ENCODE measurements at regions not wholly inside any gene's neighbourhood (a gene's known extent, or its start where the extent isn't known, plus 50 kb on each side); places are given as distances from the start of the nearest gene placed in this dataset.

GRCh38 chr3:13144163-13145023 lies 71.2 kb upstream of the IQSEC1 start:
- Histone ChIP-seq H3K36me3 (replicated peaks in 1 of 2; ENCODE audit: control insufficient read depth in 2 of 2, insufficient read depth in 2 of 2, low read length in 2 of 2) (no peaks in the 10 kb centered on the region), H4K91ac (ENCODE audit: low read depth, low read length, poor library complexity) (no peak overlapping the region), H3K4ac (ENCODE audit: low read length) (no peak overlapping the region), H3K4me1 (ENCODE audit: control insufficient read depth in 2 of 2, insufficient read depth in 1 of 2, low read depth in 1 of 2, low read length in 2 of 2) (peaks cover 0 to 3% of the 10 kb centered on the region in 2 donors), H2BK12ac (ENCODE audit: low read length) (no peak overlapping the region), H3K4me2 (ENCODE audit: insufficient read depth, low read length, poor library complexity, severe bottlenecking) (no peak overlapping the region), H3K4me3 (ENCODE audit: low read length in 2 of 2) (no peak overlapping the region), H2BK120ac (ENCODE audit: low read depth, low read length) (no peak overlapping the region), H3K9me3 (replicated peaks in 1 of 2; ENCODE audit: control insufficient read depth in 2 of 2, insufficient read depth in 1 of 2, low read depth in 1 of 2, low read length in 2 of 2) (no peaks in the 10 kb centered on the region), H3K27me3 (ENCODE audit: control insufficient read depth in 3 of 3, insufficient read depth in 3 of 3, low read depth in 1 of 3, low read length in 3 of 3) (no peaks in the 10 kb centered on the region), H3K23ac (ENCODE audit: low read depth, low read length, poor library complexity) (no peak overlapping the region), H2AK5ac (ENCODE audit: low read depth, low read length) (no peak overlapping the region), H3K27ac (replicated peaks; ENCODE audit: low read length) (no peak overlapping the region), H2BK5ac (ENCODE audit: low read length) (no peak overlapping the region), H3K14ac (ENCODE audit: low read length) (no peak overlapping the region), H4K8ac (ENCODE audit: low read depth, low read length) (no peak overlapping the region), H3K79me1 (ENCODE audit: low read depth, low read length) (no peaks in the 10 kb centered on the region), H3K9ac (ENCODE audit: low read depth, low read length, poor library complexity) (peak overlapping the region; percentile 2), H3K18ac (ENCODE audit: low read length) (no peak overlapping the region), H2BK15ac (ENCODE audit: low read length) (no peak overlapping the region), H2AFZ (ENCODE audit: low read length) (no peak overlapping the region)
- no CpG with 5 or more reads among the region's 25 CpGs for WGBS, 2 donors (ENCODE audit: extremely low coverage in 2 of 2, insufficient read length in 2 of 2, insufficient replicate concordance in 1 of 2)
- no peak for DNase-seq (ENCODE audit: low spot score)

- Histone ChIP-seq H2AFZ (ENCODE audit: low read length) (no peak overlapping the region), H3K79me1 (ENCODE audit: low read depth, low read length) (no peaks in the 10 kb centered on the region), H3K4me1 (ENCODE audit: control insufficient read depth in 2 of 2, insufficient read depth in 1 of 2, low read depth in 1 of 2, low read length in 2 of 2) (no peaks in the 10 kb centered on the region), H3K9ac (ENCODE audit: low read depth, low read length, poor library complexity) (no peak overlapping the region), H2BK120ac (ENCODE audit: low read depth, low read length) (no peak overlapping the region), H4K91ac (ENCODE audit: low read depth, low read length, poor library complexity) (no peak overlapping the region), H2BK5ac (ENCODE audit: low read length) (no peak overlapping the region), H2BK15ac (ENCODE audit: low read length) (no peak overlapping the region), H3K4ac (ENCODE audit: low read length) (no peak overlapping the region), H3K27ac (replicated peaks; ENCODE audit: low read length) (no peak overlapping the region), H4K8ac (ENCODE audit: low read depth, low read length) (no peak overlapping the region), H3K4me3 (ENCODE audit: low read length in 2 of 2) (peak overlapping the region in 1 of 2 donors; percentile 56), H3K9me3 (replicated peaks in 1 of 2; ENCODE audit: control insufficient read depth in 2 of 2, insufficient read depth in 1 of 2, low read depth in 1 of 2, low read length in 2 of 2) (no peaks in the 10 kb centered on the region), H3K4me2 (ENCODE audit: insufficient read depth, low read length, poor library complexity, severe bottlenecking) (no peak overlapping the region), H3K14ac (ENCODE audit: low read length) (no peak overlapping the region), H3K27me3 (ENCODE audit: control insufficient read depth in 3 of 3, insufficient read depth in 3 of 3, low read depth in 1 of 3, low read length in 3 of 3) (no peaks in the 10 kb centered on the region), H3K36me3 (replicated peaks in 1 of 2; ENCODE audit: control insufficient read depth in 2 of 2, insufficient read depth in 2 of 2, low read length in 2 of 2) (no peaks in the 10 kb centered on the region), H3K18ac (ENCODE audit: low read length) (no peak overlapping the region), H2BK12ac (ENCODE audit: low read length) (no peak overlapping the region), H2AK5ac (ENCODE audit: low read depth, low read length) (no peak overlapping the region), H3K23ac (ENCODE audit: low read depth, low read length, poor library complexity) (no peak overlapping the region)
- no peak for DNase-seq (ENCODE audit: low spot score)
- WGBS, 2 donors (ENCODE audit: extremely low coverage in 2 of 2, insufficient read length in 2 of 2, insufficient replicate concordance in 1 of 2) = no CpG with 5 or more reads among the region's 7 CpGs
These were observed 70.3 kb upstream of the IQSEC1 start for GRCh38 chr3:13143381-13144004.

DNA sequence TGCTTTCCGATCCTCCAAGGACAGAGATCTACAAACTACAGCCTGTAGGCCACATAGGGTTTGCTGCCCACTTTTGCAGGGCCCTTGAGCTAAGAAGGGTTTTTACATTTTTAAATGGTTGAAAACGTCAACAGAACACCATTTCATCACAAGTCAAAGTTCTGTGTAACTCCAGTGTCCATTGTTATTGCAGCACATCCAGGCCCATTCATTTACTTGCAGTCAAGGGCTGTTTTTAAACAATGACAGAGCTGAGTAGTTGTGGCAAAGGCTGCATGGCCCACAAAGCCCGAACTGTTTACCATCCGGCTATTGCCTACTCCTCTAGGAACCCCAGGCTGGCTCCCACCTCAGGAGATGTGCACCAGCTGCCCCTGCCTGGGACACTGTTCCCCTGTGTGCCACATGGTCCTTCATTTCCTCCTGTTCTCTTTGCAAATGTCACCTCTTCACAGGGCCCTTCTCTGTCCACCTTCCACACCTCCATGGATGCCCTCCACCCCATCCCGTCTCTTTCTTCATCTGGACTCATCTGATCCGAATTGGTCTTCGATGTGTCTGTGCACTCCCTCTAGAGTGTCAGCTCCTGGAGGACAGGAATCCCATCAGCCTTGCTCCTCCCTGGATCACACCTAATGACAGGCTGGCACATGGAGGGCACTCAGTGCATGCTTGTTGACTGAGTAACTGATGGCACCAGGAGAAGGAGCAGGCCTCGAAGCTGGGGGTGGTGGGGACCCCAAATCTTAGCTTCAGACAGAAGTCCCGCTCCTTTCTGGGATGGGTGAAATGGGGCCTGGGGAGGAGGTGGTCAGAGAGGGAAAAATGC lies 69.5 kb upstream of the IQSEC1 start:
- H3K23ac ChIP-seq (ENCODE audit: low read depth, low read length, poor library complexity) = no peak overlapping the region
- H3K4me1 ChIP-seq (ENCODE audit: control insufficient read depth in 2 of 2, insufficient read depth in 1 of 2, low read depth in 1 of 2, low read length in 2 of 2) = peaks cover 0 to 5% of the 10 kb centered on the region in 2 donors
- no peak overlapping the region for H2AK5ac ChIP-seq (ENCODE audit: low read depth, low read length)
- no peak overlapping the region for H3K4me3 ChIP-seq (ENCODE audit: low read length in 2 of 2)
- H3K27me3 ChIP-seq (ENCODE audit: control insufficient read depth in 3 of 3, insufficient read depth in 3 of 3, low read depth in 1 of 3, low read length in 3 of 3) = no peaks in the 10 kb centered on the region
- no peak for DNase-seq (ENCODE audit: low spot score)
- WGBS, 2 donors (ENCODE audit: extremely low coverage in 2 of 2, insufficient read length in 2 of 2, insufficient replicate concordance in 1 of 2) = no CpG with 5 or more reads among the region's 9 CpGs
- no peaks in the 10 kb centered on the region for H3K9me3 ChIP-seq (replicated peaks in 1 of 2; ENCODE audit: control insufficient read depth in 2 of 2, insufficient read depth in 1 of 2, low read depth in 1 of 2, low read length in 2 of 2)
- H2BK15ac ChIP-seq (ENCODE audit: low read length) = no peak overlapping the region
- H3K4ac ChIP-seq (ENCODE audit: low read length) = no peak overlapping the region
- no peak overlapping the region for H3K14ac ChIP-seq (ENCODE audit: low read length)
- H3K79me1 ChIP-seq (ENCODE audit: low read depth, low read length) = no peaks in the 10 kb centered on the region
- H4K8ac ChIP-seq (ENCODE audit: low read depth, low read length) = no peak overlapping the region
- H3K4me2 ChIP-seq (ENCODE audit: insufficient read depth, low read length, poor library complexity, severe bottlenecking) = no peak overlapping the region
- no peak overlapping the region for H2BK12ac ChIP-seq (ENCODE audit: low read length)
- no peak overlapping the region for H3K27ac ChIP-seq (replicated peaks; ENCODE audit: low read length)
- H3K9ac ChIP-seq (ENCODE audit: low read depth, low read length, poor library complexity) = no peak overlapping the region
- no peak overlapping the region for H2BK5ac ChIP-seq (ENCODE audit: low read length)
- no peak overlapping the region for H2BK120ac ChIP-seq (ENCODE audit: low read depth, low read length)
- no peaks in the 10 kb centered on the region for H3K36me3 ChIP-seq (replicated peaks in 1 of 2; ENCODE audit: control insufficient read depth in 2 of 2, insufficient read depth in 2 of 2, low read length in 2 of 2)
- no peak overlapping the region for H4K91ac ChIP-seq (ENCODE audit: low read depth, low read length, poor library complexity)
- H3K18ac ChIP-seq (ENCODE audit: low read length) = no peak overlapping the region
- no peak overlapping the region for H2AFZ ChIP-seq (ENCODE audit: low read length)

- H2AFZ ChIP-seq (ENCODE audit: low read length) = no peak overlapping the region
- H3K27ac ChIP-seq (replicated peaks; ENCODE audit: low read length) = no peak overlapping the region
- no peak overlapping the region for H3K4ac ChIP-seq (ENCODE audit: low read length)
- H3K4me2 ChIP-seq (ENCODE audit: insufficient read depth, low read length, poor library complexity, severe bottlenecking) = no peak overlapping the region
- no peaks in the 10 kb centered on the region for H3K36me3 ChIP-seq (replicated peaks in 1 of 2; ENCODE audit: control insufficient read depth in 2 of 2, insufficient read depth in 2 of 2, low read length in 2 of 2)
- H2BK120ac ChIP-seq (ENCODE audit: low read depth, low read length) = no peak overlapping the region
- H2BK12ac ChIP-seq (ENCODE audit: low read length) = no peak overlapping the region
- H2BK5ac ChIP-seq (ENCODE audit: low read length) = no peak overlapping the region
- H3K18ac ChIP-seq (ENCODE audit: low read length) = no peak overlapping the region
- H3K79me1 ChIP-seq (ENCODE audit: low read depth, low read length) = no peaks in the 10 kb centered on the region
- no peak overlapping the region for H2AK5ac ChIP-seq (ENCODE audit: low read depth, low read length)
- no peak overlapping the region for H2BK15ac ChIP-seq (ENCODE audit: low read length)
- no peaks in the 10 kb centered on the region for H3K9me3 ChIP-seq (replicated peaks in 1 of 2; ENCODE audit: control insufficient read depth in 2 of 2, insufficient read depth in 1 of 2, low read depth in 1 of 2, low read length in 2 of 2)
- no peaks in the 10 kb centered on the region for H3K27me3 ChIP-seq (ENCODE audit: control insufficient read depth in 3 of 3, insufficient read depth in 3 of 3, low read depth in 1 of 3, low read length in 3 of 3)
- peaks cover 0 to 6% of the 10 kb centered on the region in 2 donors for H3K4me1 ChIP-seq (ENCODE audit: control insufficient read depth in 2 of 2, insufficient read depth in 1 of 2, low read depth in 1 of 2, low read length in 2 of 2)
- no peak overlapping the region for H4K8ac ChIP-seq (ENCODE audit: low read depth, low read length)
- H3K23ac ChIP-seq (ENCODE audit: low read depth, low read length, poor library complexity) = no peak overlapping the region
- WGBS, 2 donors (ENCODE audit: extremely low coverage in 2 of 2, insufficient read length in 2 of 2, insufficient replicate concordance in 1 of 2) = no CpG with 5 or more reads among the region's 8 CpGs
- DNase-seq (ENCODE audit: low spot score) = peak; percentile 73
- H3K14ac ChIP-seq (ENCODE audit: low read length) = no peak overlapping the region
- no peak overlapping the region for H3K9ac ChIP-seq (ENCODE audit: low read depth, low read length, poor library complexity)
- H3K4me3 ChIP-seq (ENCODE audit: low read length in 2 of 2) = no peak overlapping the region
- no peak overlapping the region for H4K91ac ChIP-seq (ENCODE audit: low read depth, low read length, poor library complexity)
These were observed 68.8 kb upstream of the IQSEC1 start for GRCh38 chr3:13141991-13142412.
